C4-2B (cell line): ENCODE measurements at regions not wholly inside any gene's neighbourhood (a gene's known extent, or its start where the extent isn't known, plus 50 kb on each side); places are given as distances from the start of the nearest gene placed in this dataset.

Experiments used
- H3K27ac ChIP-seq: fragments of 450-650 bp; 2 replicates; pipeline ENCODE4 v1.5.1; 2017
- ZFX ChIP-seq: fragments of 450-650 bp; IDR thresholded peaks from 2 replicates; pipeline ENCODE4 v1.6.1; 2017
- TF ChIP-seq, protein P1 (sequence below): fragments of 450-650 bp; conservative IDR thresholded peaks from 2 replicates; pipeline ENCODE4 v1.5.1; 2017; ENCODE audit warnings: mild to moderate bottlenecking

DNA sequence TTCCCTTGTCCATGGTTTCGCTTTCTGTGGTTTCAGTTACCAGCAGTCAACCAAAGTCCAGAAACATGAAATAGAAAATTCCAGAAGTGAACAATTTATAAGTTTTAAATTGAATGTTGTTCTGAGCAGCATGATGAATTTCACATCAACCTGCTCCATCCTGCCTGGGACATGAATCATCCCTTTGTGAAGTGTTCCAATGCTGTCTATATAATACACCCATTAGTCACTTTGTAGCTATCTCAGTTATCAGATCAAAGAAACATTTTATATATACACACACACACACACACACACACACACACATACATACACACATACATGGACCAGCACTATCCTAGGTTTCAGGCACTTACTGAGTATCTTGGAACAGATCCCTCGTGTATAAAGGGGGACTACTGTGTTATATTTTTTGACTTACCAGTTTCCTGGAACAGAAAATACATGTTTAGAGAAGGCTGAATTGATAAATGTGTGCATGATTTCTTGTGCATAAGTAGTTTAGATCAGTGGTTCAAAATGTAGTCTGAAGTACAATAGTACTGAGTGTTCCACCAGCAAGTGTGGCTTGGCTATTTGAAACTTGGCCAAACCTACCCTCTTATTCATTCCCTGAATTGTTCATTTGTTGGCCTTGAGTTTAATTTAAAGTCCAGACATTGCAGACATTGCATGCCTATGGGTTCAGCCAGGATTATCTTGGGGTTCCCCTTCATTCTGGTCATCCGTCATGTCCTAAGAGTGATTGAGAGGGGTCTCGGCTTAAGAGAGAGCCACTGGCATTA, 510.0 kb downstream of the GADD45G start:
- TF ChIP-seq, protein P1, sequence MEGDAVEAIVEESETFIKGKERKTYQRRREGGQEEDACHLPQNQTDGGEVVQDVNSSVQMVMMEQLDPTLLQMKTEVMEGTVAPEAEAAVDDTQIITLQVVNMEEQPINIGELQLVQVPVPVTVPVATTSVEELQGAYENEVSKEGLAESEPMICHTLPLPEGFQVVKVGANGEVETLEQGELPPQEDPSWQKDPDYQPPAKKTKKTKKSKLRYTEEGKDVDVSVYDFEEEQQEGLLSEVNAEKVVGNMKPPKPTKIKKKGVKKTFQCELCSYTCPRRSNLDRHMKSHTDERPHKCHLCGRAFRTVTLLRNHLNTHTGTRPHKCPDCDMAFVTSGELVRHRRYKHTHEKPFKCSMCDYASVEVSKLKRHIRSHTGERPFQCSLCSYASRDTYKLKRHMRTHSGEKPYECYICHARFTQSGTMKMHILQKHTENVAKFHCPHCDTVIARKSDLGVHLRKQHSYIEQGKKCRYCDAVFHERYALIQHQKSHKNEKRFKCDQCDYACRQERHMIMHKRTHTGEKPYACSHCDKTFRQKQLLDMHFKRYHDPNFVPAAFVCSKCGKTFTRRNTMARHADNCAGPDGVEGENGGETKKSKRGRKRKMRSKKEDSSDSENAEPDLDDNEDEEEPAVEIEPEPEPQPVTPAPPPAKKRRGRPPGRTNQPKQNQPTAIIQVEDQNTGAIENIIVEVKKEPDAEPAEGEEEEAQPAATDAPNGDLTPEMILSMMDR: no peak
- TF ChIP-seq ZFX: no peak
- H3K27ac ChIP-seq: no peak overlapping the region

DNA sequence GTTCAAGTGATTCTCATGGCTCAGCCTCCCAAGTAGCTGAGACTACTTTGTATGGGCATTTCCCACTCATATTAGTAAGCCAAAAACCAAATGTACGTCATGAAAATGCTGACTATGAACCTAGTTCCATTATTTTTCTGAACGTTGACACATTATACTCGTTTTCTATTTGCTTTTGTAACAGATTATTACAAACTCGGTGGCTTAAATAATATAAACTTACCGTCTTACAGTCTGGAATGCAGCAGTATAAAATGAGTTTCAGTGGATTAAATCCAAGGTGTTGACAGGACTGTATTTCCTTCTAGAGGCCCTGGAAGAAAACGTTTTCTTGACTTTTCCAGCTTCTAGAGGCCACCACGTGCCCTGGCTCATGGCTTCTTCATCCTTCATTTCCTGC, 517.0 kb downstream of the GADD45G start:
- TF ChIP-seq, protein P1: no peak
- no peak for TF ChIP-seq ZFX

DNA sequence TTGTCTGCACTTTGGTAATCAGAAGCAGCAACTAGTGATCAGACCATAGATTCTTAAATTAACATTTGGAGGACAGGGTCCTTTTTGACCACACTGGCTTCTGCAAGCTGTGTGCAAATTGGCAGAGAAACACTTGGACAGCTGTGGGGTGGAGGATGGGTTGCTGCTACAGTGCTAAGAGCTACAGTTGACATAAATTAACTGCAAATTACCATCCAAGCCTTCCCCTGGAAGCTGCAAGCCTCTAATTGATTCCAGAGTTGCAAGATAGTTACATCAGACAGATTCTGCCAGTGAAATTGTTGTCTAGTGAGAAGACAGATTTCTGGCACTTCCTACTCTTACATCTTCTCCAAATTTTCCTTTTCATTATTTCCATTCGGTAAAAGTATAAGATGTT, 517.7 kb downstream of the DIRAS2 start:
- TF ChIP-seq ZFX: no peak
- TF ChIP-seq, protein P1: no peak
- no peak overlapping the region for H3K27ac ChIP-seq

More for the DNA sequence above, 517.0 kb downstream of the GADD45G start:
- H3K27ac ChIP-seq: no peak overlapping the region

DNA sequence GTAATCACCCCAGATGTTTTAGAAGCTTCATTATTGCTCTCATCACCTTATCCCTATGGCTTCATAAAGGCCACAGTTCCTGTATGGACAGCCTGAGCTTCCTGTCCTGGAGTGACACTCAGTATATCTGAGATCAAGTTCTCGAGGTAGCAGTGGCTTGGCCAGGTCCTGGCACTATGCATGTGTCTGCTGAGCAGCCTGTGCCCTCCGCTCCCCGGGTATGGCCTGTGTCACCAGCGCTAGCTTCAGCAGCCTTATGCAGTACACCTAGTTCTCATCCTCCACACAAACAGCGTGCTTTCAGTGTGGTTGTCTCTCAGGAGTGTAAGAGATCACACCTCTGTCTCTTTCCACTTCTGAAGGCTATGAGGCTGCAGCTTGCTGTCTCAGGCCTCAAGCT, 514.7 kb downstream of the DIRAS2 start:
- H3K27ac ChIP-seq: no peak overlapping the region
- TF ChIP-seq ZFX: no peak
- TF ChIP-seq, protein P1: no peak

DNA sequence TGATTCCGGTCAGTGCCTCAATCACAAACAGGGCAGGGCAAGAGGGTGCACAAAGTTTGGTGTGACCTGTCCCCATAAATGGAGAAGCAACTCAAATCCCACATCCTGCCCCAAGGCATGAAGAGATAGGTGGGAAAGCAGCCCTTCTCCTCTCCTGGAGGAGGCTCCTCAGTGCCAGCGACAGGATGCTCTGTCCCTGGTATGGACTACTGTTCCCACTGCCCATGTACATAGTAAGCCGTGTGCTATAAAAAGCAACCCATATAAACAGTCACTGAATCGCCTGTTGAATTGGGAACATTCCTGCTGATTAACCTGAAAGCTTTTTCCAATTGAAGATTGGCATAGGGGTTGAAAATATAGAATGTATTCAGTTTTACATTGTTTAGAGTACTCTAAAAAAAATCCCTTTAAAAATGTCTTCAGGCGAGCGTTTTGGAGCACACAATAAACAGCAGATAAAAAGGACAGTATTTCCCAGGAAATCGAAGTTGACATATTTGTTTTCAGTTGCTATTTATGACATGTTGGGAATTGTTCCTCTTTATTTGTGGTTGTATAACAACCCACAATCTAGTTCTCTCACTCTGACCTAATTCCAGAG, 513.9 kb downstream of the DIRAS2 start:
- no peak overlapping the region for H3K27ac ChIP-seq

DNA sequence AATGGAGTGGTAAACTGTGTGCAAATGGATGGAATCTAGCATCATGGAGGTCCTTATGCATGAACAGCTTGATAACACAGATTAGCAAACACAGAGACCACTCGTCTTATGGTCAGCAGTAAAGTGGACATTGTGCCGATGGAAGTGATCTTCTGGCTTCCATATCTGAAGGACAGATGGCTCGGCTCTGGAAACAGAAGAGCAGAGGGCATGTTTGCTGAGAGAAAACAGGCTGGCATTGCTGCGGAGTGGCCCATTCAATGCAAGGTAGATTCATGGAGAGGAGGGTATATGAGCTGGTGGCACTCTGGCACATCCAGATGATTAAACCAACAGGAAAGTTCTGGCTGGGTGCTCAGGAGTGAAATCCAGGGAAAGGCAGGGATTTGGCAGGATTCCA, 513.2 kb downstream of the DIRAS2 start:
- TF ChIP-seq ZFX: no peak
- TF ChIP-seq, protein P1: no peak
- H3K27ac ChIP-seq: no peak overlapping the region

More for the DNA sequence above, 513.9 kb downstream of the DIRAS2 start:
- TF ChIP-seq ZFX: no peak
- TF ChIP-seq, protein P1: no peak

DNA sequence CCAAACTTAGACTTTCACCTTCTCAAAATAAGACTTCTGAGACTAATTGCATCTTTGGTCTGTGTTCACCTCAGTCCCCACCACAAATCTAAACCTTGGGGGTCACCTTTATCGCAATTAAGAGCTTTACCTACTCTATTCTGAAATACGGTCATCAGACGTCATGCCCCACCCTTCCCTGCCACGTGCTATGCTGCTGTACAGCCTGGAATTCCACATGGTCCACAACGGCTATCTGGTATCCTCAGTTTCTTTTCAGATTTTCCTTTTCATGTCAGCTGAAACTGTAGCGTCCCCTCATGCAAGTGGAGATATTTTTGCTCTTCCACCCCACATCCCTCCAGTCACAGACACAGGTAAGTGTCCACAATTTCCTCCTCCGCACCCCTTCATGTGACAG, 511.1 kb downstream of the DIRAS2 start:
- TF ChIP-seq, protein P1: no peak
- TF ChIP-seq ZFX: no peak
- no peak overlapping the region for H3K27ac ChIP-seq
